IMR-90 (cell line): ENCODE measurements at regions not wholly inside any gene's neighbourhood (a gene's known extent, or its start where the extent isn't known, plus 50 kb on each side); places are given as distances from the start of the nearest gene placed in this dataset.

Experiments
- BHLHE40 ChIP-seq: fragments of 150-350 bp; IDR thresholded peaks from 2 replicates; pipeline ENCODE4 v1.6.1; 2016; ENCODE audit warnings: mild to moderate bottlenecking, low read depth, low read length
- CEBPB ChIP-seq: IDR thresholded peaks from 2 replicates; pipeline ENCODE4 v1.6.1; 2012; ENCODE audit warnings: low read depth, low read length, improper control_type of control experiment
- NFE2L2 ChIP-seq: fragments of 150-350 bp; IDR thresholded peaks from 2 replicates; pipeline ENCODE4 v1.6.1; 2016; ENCODE audit warnings: low read depth, mild to moderate bottlenecking, low read length
- POLR2A ChIP-seq: IDR thresholded peaks from 2 replicates; pipeline ENCODE4 v1.6.1; 2012; ENCODE audit warnings: mild to moderate bottlenecking, low read depth, low read length
- SMC3 ChIP-seq: fragments of 150-350 bp; IDR thresholded peaks from 2 replicates; pipeline ENCODE4 v1.6.1; 2016; ENCODE audit warnings: low read depth, mild to moderate bottlenecking, antibody characterized with exemption, low read length, moderate library complexity
- TF ChIP-seq, protein P1 (sequence below): conservative IDR thresholded peaks from 2 replicates; pipeline ENCODE4 v1.5.1; 2012; ENCODE audit warnings: mild to moderate bottlenecking, low read depth, low read length, improper control_type of control experiment

DNA sequence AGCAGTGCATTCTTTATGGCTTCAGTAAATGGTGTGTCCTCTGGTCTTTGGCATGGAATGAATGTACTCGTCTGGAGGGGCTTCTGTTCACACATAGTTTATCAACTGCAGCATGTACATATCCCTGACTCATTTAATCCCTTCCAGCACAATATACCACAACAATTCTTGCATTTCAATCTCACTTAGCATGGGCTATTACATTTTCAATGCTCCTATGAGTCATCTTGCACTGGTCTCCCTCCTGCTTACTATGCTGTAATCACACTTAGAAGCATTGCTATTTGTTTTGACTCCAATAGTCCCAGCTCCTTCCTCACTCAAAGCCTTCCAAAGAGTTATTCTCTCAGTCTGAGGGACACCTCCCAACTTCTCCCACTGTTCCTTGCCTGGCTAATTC, 180.9 kb upstream of the NUDT10 start:
- TF ChIP-seq, protein P1, sequence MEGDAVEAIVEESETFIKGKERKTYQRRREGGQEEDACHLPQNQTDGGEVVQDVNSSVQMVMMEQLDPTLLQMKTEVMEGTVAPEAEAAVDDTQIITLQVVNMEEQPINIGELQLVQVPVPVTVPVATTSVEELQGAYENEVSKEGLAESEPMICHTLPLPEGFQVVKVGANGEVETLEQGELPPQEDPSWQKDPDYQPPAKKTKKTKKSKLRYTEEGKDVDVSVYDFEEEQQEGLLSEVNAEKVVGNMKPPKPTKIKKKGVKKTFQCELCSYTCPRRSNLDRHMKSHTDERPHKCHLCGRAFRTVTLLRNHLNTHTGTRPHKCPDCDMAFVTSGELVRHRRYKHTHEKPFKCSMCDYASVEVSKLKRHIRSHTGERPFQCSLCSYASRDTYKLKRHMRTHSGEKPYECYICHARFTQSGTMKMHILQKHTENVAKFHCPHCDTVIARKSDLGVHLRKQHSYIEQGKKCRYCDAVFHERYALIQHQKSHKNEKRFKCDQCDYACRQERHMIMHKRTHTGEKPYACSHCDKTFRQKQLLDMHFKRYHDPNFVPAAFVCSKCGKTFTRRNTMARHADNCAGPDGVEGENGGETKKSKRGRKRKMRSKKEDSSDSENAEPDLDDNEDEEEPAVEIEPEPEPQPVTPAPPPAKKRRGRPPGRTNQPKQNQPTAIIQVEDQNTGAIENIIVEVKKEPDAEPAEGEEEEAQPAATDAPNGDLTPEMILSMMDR: no peak
- TF ChIP-seq NFE2L2: no peak
- no peak for TF ChIP-seq SMC3
- no peak for TF ChIP-seq POLR2A
- TF ChIP-seq CEBPB: no peak
- no peak for TF ChIP-seq BHLHE40
